ENCODE measurements at regions not wholly inside any gene's neighbourhood (a gene's known extent, or its start where the extent isn't known, plus 50 kb on each side); places are given as distances from the start of the nearest gene placed in this dataset.

GRCh38 chr16:8271344-8271743 lies 319.0 kb downstream of the TMEM114 start:
- no peak for FAIRE-seq
- no peak for DNase-seq (ENCODE audit: insufficient read length, low spot score)
- no peak for TF ChIP-seq SPI1 (IDR thresholded peaks at IDR 0.05; ENCODE audit: low read depth, low read length)
- TF ChIP-seq POLR2A (IDR thresholded peaks at IDR 0.05; ENCODE audit: low read depth, low read length): no peak
- no peak for TF ChIP-seq TAF1 (IDR thresholded peaks at IDR 0.05; ENCODE audit: low read depth, low read length)
- no peak for TF ChIP-seq PAX5 (IDR thresholded peaks at IDR 0.05; ENCODE audit: insufficient read depth, low read length, severe bottlenecking)
- TF ChIP-seq POLR2AphosphoS5 (IDR thresholded peaks at IDR 0.05; ENCODE audit: low read depth, low read length): no peak
- no peak for TF ChIP-seq POU2F2 (IDR thresholded peaks at IDR 0.05; ENCODE audit: low read depth, low read length)

GRCh38 chr16:8262299-8262698 lies 328.0 kb downstream of the TMEM114 start:
- FAIRE-seq (no peak), DNase-seq (ENCODE audit: insufficient read length, low spot score) (no peak)
- TF ChIP-seq POLR2AphosphoS5 (IDR thresholded peaks at IDR 0.05; ENCODE audit: low read depth, low read length) (no peak), PAX5 (IDR thresholded peaks at IDR 0.05; ENCODE audit: insufficient read depth, low read length, severe bottlenecking) (no peak), POLR2A (IDR thresholded peaks at IDR 0.05; ENCODE audit: low read depth, low read length) (no peak), TAF1 (IDR thresholded peaks at IDR 0.05; ENCODE audit: low read depth, low read length) (no peak)

DNA sequence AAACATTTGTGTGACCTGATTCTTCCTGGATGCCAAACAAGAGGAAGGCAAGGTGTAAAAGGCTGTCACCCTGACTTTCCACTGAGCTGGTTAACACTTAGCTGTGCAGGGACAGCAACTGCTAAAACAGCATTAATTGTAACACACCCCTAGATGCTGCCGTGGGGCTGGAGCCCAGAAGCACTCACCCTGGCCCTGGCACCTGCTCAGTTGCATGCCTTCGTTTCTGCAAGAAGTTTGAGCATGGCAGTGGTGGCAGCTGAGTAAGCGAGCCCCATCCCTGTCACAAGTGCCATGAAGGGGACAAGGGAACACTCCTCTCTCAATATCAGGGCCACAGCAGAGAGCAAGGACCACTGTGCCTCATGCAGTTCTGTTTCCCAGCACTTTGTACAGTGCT lies 330.2 kb downstream of the TMEM114 start:
- DNase-seq (ENCODE audit: insufficient read length, low spot score): no peak
- TF ChIP-seq PAX5 (IDR thresholded peaks at IDR 0.05; ENCODE audit: insufficient read depth, low read length, severe bottlenecking) (no peak), POLR2AphosphoS5 (IDR thresholded peaks at IDR 0.05; ENCODE audit: low read depth, low read length) (no peak), SPI1 (IDR thresholded peaks at IDR 0.05; ENCODE audit: low read depth, low read length) (no peak), POLR2A (IDR thresholded peaks at IDR 0.05; ENCODE audit: low read depth, low read length) (no peak), TAF1 (IDR thresholded peaks at IDR 0.05; ENCODE audit: low read depth, low read length) (no peak), POU2F2 (IDR thresholded peaks at IDR 0.05; ENCODE audit: low read depth, low read length) (no peak)
- no peak for FAIRE-seq

GRCh38 chr16:8258523-8258922 lies 331.8 kb downstream of the TMEM114 start:
- TF ChIP-seq SPI1 (IDR thresholded peaks at IDR 0.05; ENCODE audit: low read depth, low read length) (no peak), TAF1 (IDR thresholded peaks at IDR 0.05; ENCODE audit: low read depth, low read length) (no peak), POLR2A (IDR thresholded peaks at IDR 0.05; ENCODE audit: low read depth, low read length) (no peak), POLR2AphosphoS5 (IDR thresholded peaks at IDR 0.05; ENCODE audit: low read depth, low read length) (no peak), PAX5 (IDR thresholded peaks at IDR 0.05; ENCODE audit: insufficient read depth, low read length, severe bottlenecking) (no peak), POU2F2 (IDR thresholded peaks at IDR 0.05; ENCODE audit: low read depth, low read length) (no peak)
- FAIRE-seq (no peak), DNase-seq (ENCODE audit: insufficient read length, low spot score) (no peak)

DNA sequence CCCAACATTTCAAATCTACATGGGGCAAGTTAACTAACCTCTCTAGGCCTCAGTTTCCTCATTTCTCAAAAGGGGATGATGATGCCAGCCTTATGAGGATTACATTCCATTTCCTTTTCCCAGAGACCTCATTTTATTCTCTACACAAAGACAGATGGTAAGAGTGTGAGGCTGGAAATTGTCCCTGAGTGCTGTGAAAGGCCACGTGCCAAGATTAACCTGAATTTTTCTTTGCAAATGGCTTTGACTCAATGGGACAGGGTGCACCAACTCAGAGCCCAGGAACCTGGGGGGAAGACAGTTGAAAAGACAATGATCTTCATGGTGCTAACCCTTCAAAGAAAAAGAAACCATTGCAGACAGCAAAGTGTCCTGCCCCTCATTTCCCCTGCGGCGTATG lies 332.8 kb downstream of the TMEM114 start:
- no peak for DNase-seq (ENCODE audit: insufficient read length, low spot score)
- no peak for TF ChIP-seq PAX5 (IDR thresholded peaks at IDR 0.05; ENCODE audit: insufficient read depth, low read length, severe bottlenecking)
- no peak for TF ChIP-seq POLR2A (IDR thresholded peaks at IDR 0.05; ENCODE audit: low read depth, low read length)
- TF ChIP-seq SPI1 (IDR thresholded peaks at IDR 0.05; ENCODE audit: low read depth, low read length): no peak
- no peak for TF ChIP-seq POLR2AphosphoS5 (IDR thresholded peaks at IDR 0.05; ENCODE audit: low read depth, low read length)
- FAIRE-seq: no peak

GRCh38 chr16:8254405-8254804 lies 335.9 kb downstream of the TMEM114 start:
- no peak for FAIRE-seq
- no peak for DNase-seq (ENCODE audit: insufficient read length, low spot score)
- no peak for TF ChIP-seq POLR2AphosphoS5 (IDR thresholded peaks at IDR 0.05; ENCODE audit: low read depth, low read length)
- no peak for TF ChIP-seq TAF1 (IDR thresholded peaks at IDR 0.05; ENCODE audit: low read depth, low read length)
- no peak for TF ChIP-seq POLR2A (IDR thresholded peaks at IDR 0.05; ENCODE audit: low read depth, low read length)
- TF ChIP-seq PAX5 (IDR thresholded peaks at IDR 0.05; ENCODE audit: insufficient read depth, low read length, severe bottlenecking): no peak
- TF ChIP-seq SPI1 (IDR thresholded peaks at IDR 0.05; ENCODE audit: low read depth, low read length): no peak
- no peak for TF ChIP-seq POU2F2 (IDR thresholded peaks at IDR 0.05; ENCODE audit: low read depth, low read length)

GRCh38 chr16:8253718-8254117 lies 336.6 kb downstream of the TMEM114 start:
- TF ChIP-seq POLR2A (IDR thresholded peaks at IDR 0.05; ENCODE audit: low read depth, low read length) (no peak), SPI1 (IDR thresholded peaks at IDR 0.05; ENCODE audit: low read depth, low read length) (no peak), POLR2AphosphoS5 (IDR thresholded peaks at IDR 0.05; ENCODE audit: low read depth, low read length) (no peak), PAX5 (IDR thresholded peaks at IDR 0.05; ENCODE audit: insufficient read depth, low read length, severe bottlenecking) (no peak), TAF1 (IDR thresholded peaks at IDR 0.05; ENCODE audit: low read depth, low read length) (no peak), POU2F2 (IDR thresholded peaks at IDR 0.05; ENCODE audit: low read depth, low read length) (no peak)
- FAIRE-seq: no peak
- DNase-seq (ENCODE audit: insufficient read length, low spot score): no peak

DNA sequence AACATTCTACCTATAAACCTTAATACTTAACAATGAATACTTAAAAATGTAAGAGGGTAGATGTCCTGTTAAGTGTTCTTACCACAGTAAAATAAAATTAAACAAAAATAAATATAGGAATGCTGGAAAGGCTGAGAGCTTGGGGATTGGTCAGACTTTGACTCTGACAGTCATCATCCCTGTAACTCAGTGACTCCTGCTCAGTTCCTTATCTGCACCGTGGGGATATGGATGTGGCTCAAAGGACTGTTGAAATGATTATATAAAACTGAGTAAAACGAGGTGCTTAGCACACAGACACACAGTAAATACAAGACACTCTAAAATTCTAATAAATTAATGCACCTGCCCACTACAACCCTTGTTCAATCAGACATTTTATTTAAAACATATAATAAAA lies 338.6 kb downstream of the TMEM114 start:
- TF ChIP-seq POLR2A (IDR thresholded peaks at IDR 0.05; ENCODE audit: low read depth, low read length): no peak
- DNase-seq (ENCODE audit: insufficient read length, low spot score) (no peak), FAIRE-seq (no peak)

DNA sequence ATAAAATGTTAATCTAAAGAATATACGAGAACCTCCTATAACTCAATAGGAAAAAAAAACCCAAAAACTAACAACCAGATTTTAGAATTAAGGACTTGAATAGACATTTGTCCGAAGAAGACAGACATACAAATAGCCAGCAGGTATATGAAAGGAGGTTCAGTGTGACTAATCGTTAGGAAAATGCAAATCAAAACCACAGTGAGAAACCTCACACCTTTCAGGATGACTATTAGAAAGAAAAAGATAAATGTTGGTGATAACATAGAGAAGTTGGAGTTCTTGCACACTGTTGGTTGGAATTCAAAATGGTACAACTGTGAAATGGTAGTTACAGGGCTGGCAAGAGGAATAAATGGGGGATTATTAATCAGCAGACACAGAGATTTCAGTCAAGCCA lies 339.0 kb downstream of the TMEM114 start:
- TF ChIP-seq POLR2A (IDR thresholded peaks at IDR 0.05; ENCODE audit: low read depth, low read length) (no peak), TAF1 (IDR thresholded peaks at IDR 0.05; ENCODE audit: low read depth, low read length) (no peak)
- FAIRE-seq (no peak), DNase-seq (ENCODE audit: insufficient read length, low spot score) (no peak)

DNA sequence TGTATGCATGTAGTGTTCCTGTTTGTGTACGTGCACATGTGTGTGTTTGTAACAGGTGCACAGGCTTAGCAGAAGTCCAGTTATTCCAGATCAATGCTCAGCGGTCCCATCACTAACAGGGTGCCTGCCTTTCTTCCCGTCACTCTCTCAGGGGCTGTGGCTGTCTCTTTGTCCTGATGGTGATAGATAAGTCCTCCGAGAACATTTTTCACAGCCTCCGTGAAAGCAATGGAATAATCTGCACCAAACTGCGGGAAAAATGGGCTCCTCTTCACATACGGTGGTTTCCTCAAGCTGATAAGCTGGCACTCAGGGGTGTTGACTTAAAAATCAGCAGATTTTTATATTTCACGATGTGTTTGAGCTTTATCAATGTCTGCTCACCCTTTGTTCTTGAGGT lies 342.3 kb downstream of the TMEM114 start:
- no peak for DNase-seq (ENCODE audit: insufficient read length, low spot score)
- no peak for FAIRE-seq
- TF ChIP-seq POU2F2 (IDR thresholded peaks at IDR 0.05; ENCODE audit: low read depth, low read length): no peak
- TF ChIP-seq POLR2A (IDR thresholded peaks at IDR 0.05; ENCODE audit: low read depth, low read length): no peak
- no peak for TF ChIP-seq PAX5 (IDR thresholded peaks at IDR 0.05; ENCODE audit: insufficient read depth, low read length, severe bottlenecking)
- no peak for TF ChIP-seq SPI1 (IDR thresholded peaks at IDR 0.05; ENCODE audit: low read depth, low read length)
- no peak for TF ChIP-seq POLR2AphosphoS5 (IDR thresholded peaks at IDR 0.05; ENCODE audit: low read depth, low read length)
- TF ChIP-seq TAF1 (IDR thresholded peaks at IDR 0.05; ENCODE audit: low read depth, low read length): no peak

DNA sequence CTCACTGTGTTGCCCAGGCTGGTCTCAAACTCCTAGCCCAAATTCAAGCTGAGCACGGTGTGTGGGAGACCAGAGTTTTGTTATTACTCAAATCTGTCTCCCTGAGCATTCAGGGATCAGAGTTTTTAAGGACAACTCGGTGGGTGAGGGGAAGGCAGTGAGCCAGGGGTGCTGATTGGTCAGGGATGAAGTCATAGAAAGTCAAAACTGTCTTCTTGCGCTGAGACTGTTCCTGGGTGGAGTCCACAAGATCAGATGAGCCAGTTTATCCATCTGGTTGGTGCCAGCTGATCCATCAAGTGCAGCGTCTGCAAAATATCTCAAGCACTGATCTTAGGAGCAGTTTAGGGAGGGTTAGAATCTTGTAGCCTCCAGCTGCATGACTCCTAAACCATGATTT lies 346.3 kb downstream of the TMEM114 start:
- TF ChIP-seq TAF1 (IDR thresholded peaks at IDR 0.05; ENCODE audit: low read depth, low read length) (no peak), POU2F2 (IDR thresholded peaks at IDR 0.05; ENCODE audit: low read depth, low read length) (no peak), SPI1 (IDR thresholded peaks at IDR 0.05; ENCODE audit: low read depth, low read length) (no peak), PAX5 (IDR thresholded peaks at IDR 0.05; ENCODE audit: insufficient read depth, low read length, severe bottlenecking) (no peak)
- DNase-seq (ENCODE audit: insufficient read length, low spot score) (no peak), FAIRE-seq (no peak)

Measured in GM12891 (cell line).